ENCODE measurements at regions not wholly inside any gene's neighbourhood (a gene's known extent, or its start where the extent isn't known, plus 50 kb on each side); places are given as distances from the start of the nearest gene placed in this dataset.

DNA sequence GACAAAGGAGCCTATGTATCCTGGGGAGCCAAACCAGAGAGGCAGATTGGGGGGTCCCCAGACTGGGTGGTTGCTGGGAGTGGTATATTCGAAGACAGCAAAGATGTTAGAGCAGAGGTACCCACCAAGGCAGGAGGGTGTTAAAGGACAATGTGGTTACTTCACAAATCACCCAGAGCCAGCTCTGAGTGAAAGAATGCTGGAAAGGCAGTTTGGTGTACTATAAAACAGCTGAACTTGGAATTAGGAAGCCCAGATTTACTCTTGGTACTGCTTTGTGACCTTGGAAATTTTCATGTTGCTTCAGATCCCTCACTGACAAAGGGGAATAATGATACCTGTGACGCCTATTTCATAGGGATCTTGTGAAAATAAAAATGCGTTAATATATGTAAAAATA lies 121.6 kb downstream of the CD164 start:
- H3K4me3 ChIP-seq (ENCODE audit: low read depth, low read length), result no peak overlapping the region
- no peak for TF ChIP-seq CTCF (IDR thresholded peaks at IDR 0.05; ENCODE audit: insufficient read depth, low read depth, low read length)

GRCh38 chr6:109260126-109260525 lies 122.1 kb downstream of the CD164 start:
- TF ChIP-seq CTCF (IDR thresholded peaks at IDR 0.05; ENCODE audit: insufficient read depth, low read depth, low read length), result no peak
- DNase-seq (ENCODE audit: low read depth), result no peak
- no peak overlapping the region for H3K4me3 ChIP-seq (ENCODE audit: low read depth, low read length)

More for the DNA sequence above, 121.6 kb downstream of the CD164 start:
- DNase-seq (ENCODE audit: low read depth), result no peak

GRCh38 chr6:109258129-109258528 lies 124.1 kb downstream of the CD164 start:
- no peak for DNase-seq (ENCODE audit: low read depth)
- TF ChIP-seq CTCF (IDR thresholded peaks at IDR 0.05; ENCODE audit: insufficient read depth, low read depth, low read length), result no peak

DNA sequence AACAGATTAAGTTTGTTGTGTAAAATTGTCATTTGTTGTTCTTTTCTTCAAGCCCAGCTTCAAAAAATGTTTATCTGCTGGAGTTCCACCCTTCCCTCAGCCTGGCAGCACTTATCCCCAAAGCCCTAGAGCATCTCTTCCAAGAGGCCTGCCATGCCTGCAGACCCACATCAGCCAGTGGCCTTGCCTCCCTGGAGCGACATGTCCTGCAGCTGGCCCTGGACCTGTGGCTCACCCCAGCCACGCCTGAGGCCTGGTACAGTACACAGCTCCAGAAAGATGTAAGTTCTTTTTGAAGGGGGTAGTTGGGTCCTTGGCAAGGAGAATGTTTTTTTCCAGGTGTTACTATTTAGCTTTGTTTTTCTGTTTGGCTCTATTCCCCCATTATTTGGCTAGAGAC lies 124.8 kb downstream of the CD164 start:
- no peak for TF ChIP-seq CTCF (IDR thresholded peaks at IDR 0.05; ENCODE audit: insufficient read depth, low read depth, low read length)
- DNase-seq (ENCODE audit: low read depth), result no peak
- H3K4me3 ChIP-seq (ENCODE audit: low read depth, low read length), result no peak overlapping the region

More at GRCh38 chr6:109258129-109258528, 124.1 kb downstream of the CD164 start:
- H3K4me3 ChIP-seq (ENCODE audit: low read depth, low read length), result no peak overlapping the region

DNA sequence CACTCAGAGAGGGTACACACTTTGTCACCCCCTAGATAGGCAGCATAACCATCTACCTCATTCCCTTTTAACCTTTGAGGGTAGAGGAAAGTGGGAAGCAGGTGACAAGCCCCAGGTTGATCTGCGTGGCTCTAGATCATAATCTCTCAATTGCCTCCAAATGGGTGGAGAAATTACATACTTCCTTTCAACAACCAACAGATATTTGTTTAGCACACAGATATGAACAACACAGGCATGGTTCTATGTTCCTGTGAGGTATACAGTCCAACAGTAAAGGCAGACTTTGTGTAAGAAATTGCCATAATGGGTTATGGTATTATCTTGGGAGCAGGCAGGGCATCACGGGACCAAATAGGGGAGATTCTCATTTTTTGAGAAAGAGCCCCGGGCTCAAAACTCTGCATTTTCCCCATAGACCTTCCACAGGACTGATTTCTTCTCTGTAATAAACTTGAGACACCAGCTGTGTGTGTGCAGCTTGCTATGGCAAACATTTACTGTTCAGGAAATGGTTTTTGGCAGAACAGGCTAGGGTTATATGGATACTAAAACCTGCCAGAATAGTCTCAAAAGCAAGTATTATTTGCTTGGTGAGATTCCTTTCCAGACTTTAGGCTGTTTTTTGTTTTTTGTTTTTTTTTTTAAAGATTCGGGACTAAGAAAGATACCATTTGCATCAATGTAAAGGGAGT lies 126.2 kb downstream of the CD164 start:
- TF ChIP-seq CTCF (IDR thresholded peaks at IDR 0.05; ENCODE audit: insufficient read depth, low read depth, low read length), result no peak
- no peak for DNase-seq (ENCODE audit: low read depth)

DNA sequence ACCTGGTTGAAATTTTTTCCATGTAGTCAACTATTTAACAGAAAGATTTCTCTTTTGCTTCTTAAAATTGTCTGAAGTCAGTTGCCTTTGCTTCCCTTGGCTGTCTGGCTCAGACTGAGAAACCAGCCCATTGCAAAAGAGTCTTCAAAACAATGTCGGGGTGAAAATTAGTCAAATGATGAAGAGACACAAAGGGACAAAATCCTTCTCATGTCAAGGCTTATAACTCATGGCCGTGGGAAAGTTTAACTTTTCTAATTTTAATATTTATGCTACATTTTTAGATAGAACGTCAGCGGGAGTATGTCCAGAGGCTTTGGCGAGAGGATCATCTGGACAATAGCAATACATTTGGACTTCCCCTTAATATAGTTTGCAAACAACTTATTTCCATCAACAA lies 127.2 kb downstream of the CD164 start:
- DNase-seq (ENCODE audit: low read depth), result no peak
- no peak for TF ChIP-seq CTCF (IDR thresholded peaks at IDR 0.05; ENCODE audit: insufficient read depth, low read depth, low read length)
- H3K4me3 ChIP-seq (ENCODE audit: low read depth, low read length), result no peak overlapping the region

More for the DNA sequence above, 126.2 kb downstream of the CD164 start:
- H3K4me3 ChIP-seq (ENCODE audit: low read depth, low read length), result no peak overlapping the region

- DNase-seq (ENCODE audit: low read depth), result no peak
- TF ChIP-seq CTCF (IDR thresholded peaks at IDR 0.05; ENCODE audit: insufficient read depth, low read depth, low read length), result no peak
- no peak overlapping the region for H3K4me3 ChIP-seq (ENCODE audit: low read depth, low read length)
Measured at GRCh38 chr6:109253366-109253765, 128.9 kb downstream of the CD164 start.
